ENCODE measurements at regions not wholly inside any gene's neighbourhood (a gene's known extent, or its start where the extent isn't known, plus 50 kb on each side); places are given as distances from the start of the nearest gene placed in this dataset.

- DNase-seq, result no peak
Observed at GRCh38 chr7:121488111-121488650, 92.1 kb upstream of the FAM3C start.

GRCh38 chr7:121486590-121486989 is 90.5 kb upstream of the FAM3C start:
- no peak for DNase-seq

DNA sequence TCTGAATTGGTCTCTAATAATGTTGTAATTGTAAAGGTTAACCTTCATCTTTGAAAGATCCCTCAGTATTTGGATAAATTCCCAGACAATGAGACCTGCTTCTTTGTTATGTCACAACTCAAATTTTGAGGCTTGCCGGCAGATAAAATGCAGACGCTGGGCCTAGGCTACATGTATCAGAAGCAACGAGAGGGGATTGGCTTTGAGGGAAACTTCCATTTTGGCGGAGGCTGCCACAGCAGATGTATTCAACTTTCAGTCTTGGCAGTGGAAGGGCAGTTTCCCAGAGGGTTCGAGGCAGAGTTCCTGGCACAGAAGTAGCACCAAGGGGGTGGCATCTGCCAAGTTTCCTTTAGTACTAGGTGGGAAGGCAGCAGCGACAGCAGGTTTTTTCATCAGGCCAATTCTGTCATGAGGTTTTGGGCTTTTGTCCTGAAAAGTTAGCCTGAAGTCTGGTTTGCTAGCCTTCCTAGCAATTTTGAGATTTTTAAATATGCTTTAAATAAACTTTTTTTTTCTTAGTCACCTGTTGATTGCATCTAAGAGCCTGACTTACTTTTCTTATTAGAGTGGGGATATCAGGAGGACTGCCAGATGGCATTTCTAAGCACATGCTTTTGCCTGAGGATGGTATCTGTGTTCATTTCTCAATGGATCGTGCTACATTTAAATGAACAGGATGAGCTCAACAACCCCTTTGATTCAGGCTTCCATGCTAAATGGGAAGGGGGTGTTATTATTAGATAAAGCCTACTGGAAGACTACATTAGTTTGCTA is 89.5 kb upstream of the FAM3C start:
- DNase-seq, result no peak

- no peak for DNase-seq
Observed at GRCh38 chr7:121484089-121484763, 88.1 kb upstream of the FAM3C start.

DNA sequence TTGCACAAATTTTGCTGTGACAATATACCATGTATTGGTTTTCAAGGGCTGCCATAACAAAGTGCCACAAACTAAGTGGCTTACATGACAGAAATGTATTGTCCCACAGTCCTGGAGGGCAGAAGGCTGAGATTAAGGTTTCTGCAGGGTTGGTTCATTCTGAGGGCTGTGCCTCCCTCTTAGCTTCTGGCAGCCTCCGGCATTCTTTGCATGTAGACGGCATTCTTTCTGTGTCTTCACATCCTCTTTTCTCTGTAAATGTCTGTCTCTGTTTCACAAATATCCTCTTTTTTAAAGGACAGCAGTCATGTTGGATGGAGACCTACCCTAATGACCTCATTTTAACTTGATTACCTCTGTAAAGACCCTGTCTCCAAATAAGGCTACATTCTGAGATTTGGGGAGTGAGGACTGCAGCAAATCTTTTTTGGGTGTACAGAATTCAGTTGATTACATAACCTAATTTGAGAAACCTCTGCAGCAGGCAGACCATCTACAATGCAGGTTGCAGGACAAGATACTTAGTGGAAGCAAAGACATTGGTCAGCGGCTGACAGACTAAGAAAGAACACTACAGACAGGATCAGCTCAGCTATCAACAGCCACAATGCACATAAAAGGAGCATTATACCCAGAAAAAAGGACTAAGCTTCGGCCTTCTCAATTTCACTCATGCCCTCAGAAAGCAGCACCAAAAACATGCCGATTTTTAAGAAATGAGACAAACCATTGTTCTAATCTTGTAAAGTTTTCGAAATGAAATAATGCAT is 84.6 kb upstream of the FAM3C start:
- no peak for DNase-seq

DNA sequence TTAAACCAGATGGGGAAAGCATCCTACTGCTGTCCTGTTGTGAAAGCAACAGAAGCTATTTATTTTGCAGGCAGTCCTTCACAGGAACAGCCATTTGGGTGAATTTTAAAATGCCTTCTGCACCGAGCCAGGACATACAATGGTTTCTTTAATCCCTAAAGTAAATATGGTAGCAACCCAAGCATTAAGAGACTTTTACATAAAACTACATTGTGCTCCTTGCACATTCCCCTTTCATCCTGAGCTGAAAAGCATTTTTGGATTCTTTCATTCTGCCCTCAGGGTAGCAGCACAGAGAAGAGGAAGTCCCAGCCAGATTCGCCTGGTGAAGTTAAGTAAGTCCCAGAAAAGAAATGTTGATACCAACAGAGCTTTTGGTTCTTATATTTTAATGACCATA is 84.0 kb upstream of the FAM3C start:
- peak in 2 of 4 experiments; percentile 2 to 3 for DNase-seq

DNA sequence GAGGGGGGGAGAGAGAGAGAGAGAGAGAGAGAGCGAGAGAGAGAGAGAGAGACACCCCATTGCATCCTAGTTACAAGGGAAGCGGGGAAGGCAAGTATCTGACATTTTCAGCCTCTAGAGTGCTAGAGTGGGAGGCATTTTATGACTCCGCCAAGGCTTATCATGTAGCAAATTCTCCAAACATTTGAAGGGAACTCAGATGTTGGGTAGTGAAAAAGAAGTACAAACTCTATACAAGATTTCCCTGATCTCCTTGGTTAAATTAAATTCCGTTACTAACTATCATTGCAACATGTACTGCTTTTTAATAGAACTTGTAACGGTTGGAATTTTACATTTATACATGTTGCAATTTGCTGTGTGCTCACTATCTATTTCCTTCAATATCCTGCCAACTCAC is 83.4 kb upstream of the FAM3C start:
- no peak for DNase-seq

- DNase-seq, result no peak
Observed at GRCh38 chr7:121475806-121476205, 79.7 kb upstream of the FAM3C start.

GRCh38 chr7:121474301-121474673 is 78.2 kb upstream of the FAM3C start:
- no peak for DNase-seq

DNA sequence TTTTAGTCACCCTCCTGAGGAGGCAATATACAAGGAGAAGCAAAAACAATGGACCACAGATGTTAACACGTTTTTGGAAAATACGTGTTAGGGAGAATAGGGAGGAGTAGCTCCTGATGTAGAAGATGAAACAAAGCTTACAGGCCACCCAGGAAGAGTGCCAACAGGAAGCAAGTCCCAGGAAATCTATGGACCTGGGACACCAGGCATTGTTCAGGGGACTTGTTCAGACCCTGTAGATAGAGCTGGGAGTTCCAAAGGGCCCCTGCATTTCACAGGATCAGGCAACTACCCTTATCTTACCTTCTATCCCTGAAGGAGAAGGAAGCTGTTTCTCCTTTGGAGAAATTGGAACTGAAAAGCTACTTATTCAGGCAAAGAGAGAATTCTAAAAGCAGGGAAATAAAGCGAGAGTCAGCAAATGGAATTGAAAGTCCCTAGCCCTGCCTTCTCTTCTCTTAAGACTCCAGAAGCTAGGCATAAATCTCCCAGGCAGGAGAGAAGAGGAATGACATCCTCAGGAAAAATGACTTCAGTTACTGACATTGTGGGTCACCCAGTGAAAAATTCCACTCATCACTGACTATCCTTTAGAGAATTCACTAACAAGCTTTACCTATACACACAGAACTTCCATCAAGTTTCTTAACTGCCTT is 77.7 kb upstream of the FAM3C start:
- DNase-seq, result no peak

- no peak for DNase-seq
Observed at GRCh38 chr7:121466455-121466854, 70.3 kb upstream of the FAM3C start.

DNA sequence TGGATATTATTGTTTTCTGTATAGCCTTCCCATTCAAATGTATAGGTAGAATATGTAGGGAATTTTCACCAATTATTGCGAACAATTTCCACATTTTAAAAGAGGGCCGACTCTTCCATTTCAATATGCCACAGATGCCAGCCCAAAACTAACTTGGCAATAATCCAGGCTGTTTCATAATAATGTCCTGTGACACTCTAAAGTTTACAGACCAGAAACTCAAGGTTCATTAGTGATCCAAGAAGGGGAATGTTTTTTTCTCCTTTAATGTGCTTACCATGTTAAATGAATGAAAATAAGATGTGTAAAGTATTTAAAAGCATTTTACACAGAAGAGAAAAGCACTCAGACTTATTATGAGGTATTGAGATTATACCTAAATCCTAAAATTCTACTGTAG is 63.0 kb upstream of the FAM3C start:
- peak in 1 of 4 experiments; percentile 3 for DNase-seq

- no peak for DNase-seq
Observed at GRCh38 chr7:121456785-121457359, 60.8 kb upstream of the FAM3C start.

DNA sequence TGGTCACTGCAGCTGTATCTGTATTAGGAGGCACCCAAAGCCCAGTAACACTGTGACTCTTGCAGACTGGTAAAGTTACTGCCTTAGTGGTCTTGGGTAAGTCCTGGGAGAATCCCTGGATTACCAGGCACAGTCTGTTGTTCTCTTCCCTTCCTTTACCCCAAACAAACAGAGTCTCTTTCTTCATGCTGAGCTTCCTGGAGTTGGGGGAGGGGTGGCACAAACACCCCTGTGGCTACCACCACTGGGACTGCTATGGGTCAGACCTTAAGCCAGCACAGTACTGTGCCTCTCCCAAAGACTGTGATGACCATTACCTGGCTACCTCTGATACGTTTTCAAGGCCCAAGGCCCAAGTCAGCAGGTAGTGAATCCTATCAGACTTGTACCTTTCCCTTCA is 59.9 kb upstream of the FAM3C start:
- no peak for DNase-seq

DNA sequence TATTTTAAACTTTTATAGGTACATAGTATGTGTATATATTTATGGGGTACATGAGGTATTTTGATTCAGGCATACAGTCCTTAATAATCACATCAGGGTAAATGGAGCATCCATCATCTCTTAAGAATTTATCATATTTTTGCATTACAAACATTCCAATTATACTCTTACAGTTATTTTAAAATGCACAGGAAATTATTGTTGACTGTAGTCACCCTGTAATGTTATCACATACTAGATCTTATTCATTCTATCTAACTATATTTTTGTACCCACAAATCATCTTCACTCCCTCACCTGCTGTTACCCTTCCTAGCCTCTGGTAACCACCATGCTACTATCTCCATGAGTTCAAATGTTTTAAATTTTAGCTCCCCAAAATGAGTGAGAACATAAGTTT is 56.3 kb upstream of the FAM3C start:
- no peak for DNase-seq

DNA sequence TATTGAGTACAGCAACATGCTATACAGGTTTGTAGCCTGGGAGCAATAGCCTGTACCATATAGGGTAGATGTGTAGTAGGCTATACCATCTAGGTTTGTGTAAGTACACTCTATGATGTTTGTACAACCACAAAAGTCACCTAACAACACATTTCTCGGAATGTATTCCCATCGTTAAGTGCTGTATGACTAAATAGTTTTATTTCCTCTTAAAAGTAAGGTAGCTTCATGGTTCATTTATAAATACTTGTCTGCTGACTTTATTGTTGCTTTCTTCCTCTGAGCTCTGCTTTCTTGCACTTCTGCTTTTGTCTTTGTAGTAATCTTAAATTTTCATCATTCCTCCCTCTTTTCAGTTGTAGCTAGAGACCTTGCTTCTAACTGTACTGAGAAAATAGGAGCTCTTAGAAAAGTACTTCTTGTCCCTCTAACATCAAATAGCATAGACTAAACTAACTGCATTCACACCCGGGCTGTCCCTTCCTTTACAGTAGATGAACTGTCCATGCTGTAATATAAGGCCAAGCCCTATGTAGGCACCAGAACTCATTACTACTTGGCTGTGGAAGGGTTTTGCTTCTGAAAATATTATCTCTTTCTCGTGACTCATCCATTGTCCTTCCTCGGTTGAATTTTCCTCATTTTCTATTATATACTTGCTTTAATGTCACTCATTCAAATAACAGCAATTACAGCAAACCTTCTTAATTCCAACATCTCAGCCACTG is 55.4 kb upstream of the FAM3C start:
- no peak for DNase-seq

GRCh38 chr7:121450631-121451198 is 54.6 kb upstream of the FAM3C start:
- DNase-seq, result no peak

DNA sequence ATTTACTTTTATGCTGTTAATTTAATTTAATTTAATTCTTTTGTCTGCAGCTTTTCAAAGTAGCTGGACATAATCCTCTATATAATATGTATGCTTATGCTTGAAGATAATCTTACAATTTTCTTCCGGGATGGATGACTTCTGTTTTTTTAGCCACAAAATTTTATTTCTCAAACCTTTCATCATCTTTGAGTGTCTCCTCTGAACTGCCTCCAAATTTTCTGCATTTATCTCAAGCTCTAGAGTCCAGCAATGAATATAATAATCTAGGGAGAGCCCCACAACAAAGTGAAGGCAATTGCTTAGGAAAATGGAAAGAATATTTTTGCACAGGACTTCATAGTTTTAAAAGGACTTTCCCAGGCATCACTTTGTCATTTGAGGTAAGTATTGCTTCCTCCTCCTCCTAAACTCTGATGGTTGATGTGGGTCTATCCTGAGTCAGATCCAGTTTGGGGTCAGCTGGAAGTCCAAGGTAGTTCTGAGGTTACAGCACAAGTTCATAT is 53.7 kb upstream of the FAM3C start:
- no peak for DNase-seq

DNA sequence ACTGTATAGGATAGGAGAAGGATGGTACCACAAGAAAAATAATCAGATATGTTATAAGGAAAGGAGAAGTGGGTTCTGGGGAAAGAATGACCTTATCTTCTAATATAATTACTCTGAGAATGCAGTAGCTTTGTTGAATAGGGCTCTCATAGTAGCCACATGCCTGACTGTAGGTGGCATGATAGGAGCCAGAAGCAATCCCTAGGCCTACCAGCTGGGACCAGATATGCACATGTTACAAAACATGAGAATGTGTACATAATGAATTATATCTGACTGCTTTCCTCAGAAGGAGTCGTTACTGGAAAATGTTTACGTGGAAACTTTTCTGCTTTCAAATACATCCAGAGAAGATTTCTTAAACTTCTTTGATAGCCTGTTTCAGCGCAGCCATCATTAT is 53.2 kb upstream of the FAM3C start:
- DNase-seq, result no peak

GRCh38 chr7:121448429-121448828 is 52.3 kb upstream of the FAM3C start:
- DNase-seq, result no peak

DNA sequence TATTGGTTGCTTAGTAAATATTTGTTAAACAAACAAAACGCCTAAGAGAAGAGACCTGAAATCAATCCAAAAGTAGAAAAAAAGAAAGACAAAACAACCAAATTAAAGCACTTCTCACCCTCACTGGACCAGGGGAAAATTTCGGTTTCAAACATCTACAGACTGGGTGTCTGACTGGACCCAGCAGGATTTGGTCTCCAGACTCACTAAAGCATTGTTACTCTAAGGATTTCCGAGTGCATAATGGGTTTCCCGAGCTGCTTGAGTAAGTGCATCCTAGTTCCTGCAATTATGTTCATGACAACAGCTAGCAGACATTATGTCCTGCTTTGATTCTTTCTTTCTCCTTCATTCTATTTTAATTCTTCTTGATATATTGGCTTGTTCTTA is 51.8 kb upstream of the FAM3C start:
- no peak for DNase-seq

Measured in suppressor macrophage (primary cell).